ENCODE measurements at regions not wholly inside any gene's neighbourhood (a gene's known extent, or its start where the extent isn't known, plus 50 kb on each side); places are given as distances from the start of the nearest gene placed in this dataset.

- no peak for TF ChIP-seq POLR2A (IDR thresholded peaks at IDR 0.05)
- TF ChIP-seq CTCF (IDR thresholded peaks at IDR 0.05), result no peak
- no peak for DNase-seq (ENCODE audit: low spot score in 2 of 2)
- H3K4me3 ChIP-seq (ENCODE audit: low read depth, poor library complexity, severe bottlenecking), result no peak overlapping the region
- intact Hi-C loops (cut with DNase I; ENCODE audit: low total_unique reads), result no loop called here
- 76 to 78% methylated on average over 9 of the region's 9 CpGs for WGBS, 2 donors
Observed at GRCh38 chr1:5478961-5479360, 513.3 kb downstream of the NPHP4 start.

- WGBS, 2 donors, result 83 to 89% methylated on average over 6 of the region's 6 CpGs
- no peak for DNase-seq (ENCODE audit: low spot score in 2 of 2)
- intact Hi-C loops (cut with DNase I; ENCODE audit: low total_unique reads), result no loop called here
- TF ChIP-seq CTCF (IDR thresholded peaks at IDR 0.05) (no peak), POLR2A (IDR thresholded peaks at IDR 0.05) (no peak)
- H3K4me3 ChIP-seq (ENCODE audit: low read depth, poor library complexity, severe bottlenecking), result no peak overlapping the region
Observed at GRCh38 chr1:5478156-5478695, 514.0 kb downstream of the NPHP4 start.

GRCh38 chr1:5477716-5478115 is 514.5 kb downstream of the NPHP4 start:
- DNase-seq (ENCODE audit: low spot score in 2 of 2), result no peak
- 51 to 57% methylated on average over 11 of the region's 11 CpGs for WGBS, 2 donors
- TF ChIP-seq CTCF (IDR thresholded peaks at IDR 0.05) (no peak), POLR2A (IDR thresholded peaks at IDR 0.05) (no peak)
- H3K4me3 ChIP-seq (ENCODE audit: low read depth, poor library complexity, severe bottlenecking), result no peak overlapping the region
- intact Hi-C loops (cut with DNase I; ENCODE audit: low total_unique reads), result no loop called here

- intact Hi-C loops (cut with DNase I; ENCODE audit: low total_unique reads), result no loop called here
- H3K4me3 ChIP-seq (ENCODE audit: low read depth, poor library complexity, severe bottlenecking), result no peak overlapping the region
- TF ChIP-seq POLR2A (IDR thresholded peaks at IDR 0.05) (no peak), CTCF (IDR thresholded peaks at IDR 0.05) (no peak)
- DNase-seq (ENCODE audit: low spot score in 2 of 2), result no peak
- 66 to 70% methylated on average over 5 of the region's 5 CpGs for WGBS, 2 donors
Observed at GRCh38 chr1:5475572-5475971, 516.7 kb downstream of the NPHP4 start.

GRCh38 chr1:5473268-5473667 is 519.0 kb downstream of the NPHP4 start:
- TF ChIP-seq CTCF (IDR thresholded peaks at IDR 0.05), result no peak
- no peak for TF ChIP-seq POLR2A (IDR thresholded peaks at IDR 0.05)
- intact Hi-C loops (cut with DNase I; ENCODE audit: low total_unique reads), result no loop called here
- H3K4me3 ChIP-seq (ENCODE audit: low read depth, poor library complexity, severe bottlenecking), result no peak overlapping the region
- DNase-seq (ENCODE audit: low spot score in 2 of 2), result no peak
- 88 to 91% methylated on average over 12 of the region's 12 CpGs for WGBS, 2 donors

GRCh38 chr1:5466487-5466886 is 525.7 kb downstream of the NPHP4 start:
- intact Hi-C loops (cut with DNase I; ENCODE audit: low total_unique reads), result no loop called here
- DNase-seq (ENCODE audit: low spot score in 2 of 2), result no peak
- WGBS, 2 donors, result 23 to 31% methylated on average over 3 of the region's 3 CpGs
- TF ChIP-seq POLR2A (IDR thresholded peaks at IDR 0.05) (no peak), CTCF (IDR thresholded peaks at IDR 0.05) (no peak)
- no peak overlapping the region for H3K4me3 ChIP-seq (ENCODE audit: low read depth, poor library complexity, severe bottlenecking)

Measured in lower leg skin (tissue), 4 donors.